GM19023 (cell line): ENCODE measurements at regions not wholly inside any gene's neighbourhood (a gene's known extent, or its start where the extent isn't known, plus 50 kb on each side); places are given as distances from the start of the nearest gene placed in this dataset.

Source experiments
- ATAC-seq: cut with Tn5 transposase; IDR thresholded peaks from one replicate; pipeline ENCODE4 v1.9.1; 2021; ENCODE audit warnings: mild to moderate bottlenecking, moderate library complexity; ENCODE audit not compliant: unreplicated experiment

- ATAC-seq, result no peak
Measured at GRCh38 chr2:164039270-164039669, 303.5 kb upstream of the FIGN start.

DNA sequence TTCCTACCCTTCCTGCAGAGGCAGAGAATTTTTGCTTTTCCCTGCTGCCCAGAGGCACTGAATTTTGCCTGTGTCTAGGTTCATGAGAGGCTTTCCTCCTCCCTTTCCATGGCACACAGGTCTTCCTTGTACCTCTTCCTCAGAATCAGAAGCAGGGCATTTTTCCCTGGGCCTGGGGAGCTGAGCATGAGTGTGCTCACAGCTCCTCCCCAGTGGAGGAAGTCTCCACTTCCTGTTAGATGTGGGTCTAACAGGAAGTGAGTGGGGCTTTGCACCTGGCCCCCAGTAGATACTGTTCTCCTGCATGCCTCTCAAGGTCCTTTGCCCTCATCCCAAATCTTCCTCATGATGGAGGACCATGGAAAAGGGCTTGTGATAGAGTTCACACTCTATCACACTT lies 297.2 kb upstream of the FIGN start:
- ATAC-seq, result no peak

- ATAC-seq, result no peak
Measured at GRCh38 chr2:164030623-164031022, 294.8 kb upstream of the FIGN start.

- no peak for ATAC-seq
Measured at GRCh38 chr2:164028814-164029534, 293.2 kb upstream of the FIGN start.

DNA sequence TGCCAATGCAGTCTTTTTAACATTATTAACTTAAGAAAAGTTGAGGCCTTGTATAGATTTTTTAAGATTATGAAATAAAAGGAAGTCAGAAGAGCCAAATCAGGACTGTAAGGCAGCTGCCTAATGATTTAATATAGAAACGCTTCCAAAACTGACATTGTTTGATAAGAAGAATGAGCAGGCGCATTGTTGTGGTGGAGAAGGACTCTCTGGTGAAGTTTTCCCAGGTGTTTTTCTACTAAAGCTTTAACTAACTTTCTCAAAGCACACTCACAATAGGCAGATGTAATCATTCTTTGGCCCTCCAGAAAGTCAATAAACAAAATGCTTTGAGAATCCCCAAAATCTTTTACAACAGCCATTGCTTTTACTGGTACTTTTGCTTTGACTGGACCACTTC lies 288.6 kb upstream of the FIGN start:
- no peak for ATAC-seq

GRCh38 chr2:164023896-164024295 lies 288.1 kb upstream of the FIGN start:
- no peak for ATAC-seq

- peak; percentile 95 for ATAC-seq
Measured at GRCh38 chr2:164015328-164016123, 279.7 kb upstream of the FIGN start.

- ATAC-seq, result no peak
Measured at GRCh38 chr2:164014791-164015190, 279.0 kb upstream of the FIGN start.

DNA sequence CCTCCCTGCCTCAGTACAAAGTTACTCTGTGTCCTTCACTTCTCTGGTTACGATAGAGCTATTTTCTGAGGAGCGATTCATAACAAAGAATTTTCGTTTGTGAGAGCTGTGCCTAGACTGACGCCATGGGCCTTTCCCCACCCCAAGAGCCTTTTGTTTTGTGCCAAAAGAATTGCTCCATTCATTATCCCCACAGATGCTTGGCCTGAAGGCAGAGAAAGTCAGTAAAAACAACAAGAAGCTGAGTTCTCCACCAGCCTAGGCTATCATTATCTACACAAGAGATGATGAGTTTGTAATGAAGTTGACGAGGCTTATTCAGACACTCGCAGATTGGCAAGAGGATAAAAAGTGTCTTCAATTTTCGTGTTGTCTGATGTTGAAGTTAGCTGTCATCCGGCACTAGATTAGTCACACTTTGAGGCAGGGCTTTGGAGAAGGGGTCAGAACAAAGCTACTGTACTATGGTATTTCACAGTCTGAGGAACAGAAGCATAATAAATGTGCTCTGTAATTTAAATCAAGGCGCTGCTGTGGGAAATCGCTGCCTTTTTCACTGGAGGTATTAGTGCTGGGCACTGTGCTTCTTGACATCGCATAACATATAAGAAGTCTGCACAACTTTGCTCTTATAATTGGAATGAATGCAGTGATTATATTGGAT lies 278.4 kb upstream of the FIGN start:
- no peak for ATAC-seq

DNA sequence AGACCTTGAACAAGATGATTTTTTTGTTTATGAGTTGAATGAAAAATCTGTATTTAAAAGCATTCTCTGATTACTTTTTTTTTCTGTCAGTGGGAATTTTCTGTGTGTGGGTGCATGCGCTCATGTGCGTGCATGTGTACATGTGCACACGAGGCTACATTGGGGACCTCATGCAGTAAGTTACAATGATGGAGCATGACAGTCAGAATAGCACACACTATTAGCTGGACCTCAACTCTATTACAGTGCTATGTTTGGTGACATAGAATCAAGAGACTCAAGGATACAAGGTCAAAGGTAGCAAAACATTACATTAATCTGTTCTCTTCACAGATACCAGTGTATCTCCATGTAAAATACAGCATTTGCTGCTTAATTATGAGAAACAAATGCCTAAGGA lies 276.8 kb upstream of the FIGN start:
- ATAC-seq, result no peak

GRCh38 chr2:164009756-164010337 lies 274.0 kb upstream of the FIGN start:
- no peak for ATAC-seq

GRCh38 chr2:164008752-164009151 lies 272.9 kb upstream of the FIGN start:
- no peak for ATAC-seq

GRCh38 chr2:164006704-164007103 lies 270.9 kb upstream of the FIGN start:
- no peak for ATAC-seq

GRCh38 chr2:164000176-164000575 lies 264.4 kb upstream of the FIGN start:
- ATAC-seq, result no peak

DNA sequence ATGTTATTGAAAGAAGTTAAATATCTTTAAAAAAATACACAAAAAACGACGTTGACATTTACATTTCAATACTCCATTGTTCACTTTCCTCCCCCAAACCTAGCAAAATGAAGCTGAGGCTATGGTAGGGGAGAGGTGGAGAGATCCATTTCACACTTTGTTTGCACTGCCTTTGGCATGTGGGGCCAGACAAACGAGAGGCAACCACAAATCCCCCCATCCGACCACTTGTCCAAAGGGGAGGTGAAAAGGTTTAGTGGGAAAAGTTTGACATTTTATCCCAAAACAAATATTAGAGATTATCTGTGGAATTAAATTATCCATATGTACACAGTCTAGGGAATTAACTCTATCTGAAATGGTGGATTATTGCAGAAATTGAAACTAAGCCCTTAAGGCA lies 261.7 kb upstream of the FIGN start:
- no peak for ATAC-seq

DNA sequence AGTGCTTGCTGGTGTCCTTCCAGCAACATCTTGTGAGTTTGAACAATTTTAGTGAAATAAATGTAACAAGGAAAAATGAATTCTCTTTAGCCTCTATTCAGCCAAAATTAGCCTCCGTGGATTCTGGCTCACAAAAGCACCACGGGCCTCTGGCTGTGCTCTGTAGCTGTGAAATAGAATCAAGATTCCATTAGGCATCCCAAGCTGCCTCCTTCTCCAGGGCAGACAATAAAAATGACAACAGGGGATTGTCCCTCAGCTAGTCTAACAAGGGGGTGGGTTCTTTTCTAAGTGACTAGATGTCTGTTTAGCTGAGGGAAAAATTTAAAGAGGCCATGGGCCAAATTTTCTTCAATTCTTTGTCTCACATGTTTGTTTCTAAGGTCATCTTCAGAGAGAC lies 254.7 kb upstream of the FIGN start:
- no peak for ATAC-seq

DNA sequence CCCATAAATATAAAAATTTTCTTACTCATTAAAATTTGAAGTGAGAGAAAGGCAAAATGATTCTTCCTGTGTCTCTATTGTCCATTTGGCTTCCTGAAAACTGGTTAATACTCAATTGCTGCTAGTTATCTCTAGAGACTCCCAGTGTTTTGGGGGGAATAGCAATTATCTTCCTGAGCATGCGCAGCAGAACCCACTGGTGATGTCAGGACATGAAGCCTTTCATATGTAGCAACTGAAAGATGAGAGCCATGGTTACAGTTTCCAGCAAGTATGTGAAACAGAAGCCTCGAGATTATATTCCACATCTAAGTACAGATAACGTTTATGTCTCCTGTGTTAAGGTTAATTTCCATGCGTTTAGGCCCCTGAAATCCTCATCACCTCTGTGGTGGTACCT lies 254.3 kb upstream of the FIGN start:
- no peak for ATAC-seq

DNA sequence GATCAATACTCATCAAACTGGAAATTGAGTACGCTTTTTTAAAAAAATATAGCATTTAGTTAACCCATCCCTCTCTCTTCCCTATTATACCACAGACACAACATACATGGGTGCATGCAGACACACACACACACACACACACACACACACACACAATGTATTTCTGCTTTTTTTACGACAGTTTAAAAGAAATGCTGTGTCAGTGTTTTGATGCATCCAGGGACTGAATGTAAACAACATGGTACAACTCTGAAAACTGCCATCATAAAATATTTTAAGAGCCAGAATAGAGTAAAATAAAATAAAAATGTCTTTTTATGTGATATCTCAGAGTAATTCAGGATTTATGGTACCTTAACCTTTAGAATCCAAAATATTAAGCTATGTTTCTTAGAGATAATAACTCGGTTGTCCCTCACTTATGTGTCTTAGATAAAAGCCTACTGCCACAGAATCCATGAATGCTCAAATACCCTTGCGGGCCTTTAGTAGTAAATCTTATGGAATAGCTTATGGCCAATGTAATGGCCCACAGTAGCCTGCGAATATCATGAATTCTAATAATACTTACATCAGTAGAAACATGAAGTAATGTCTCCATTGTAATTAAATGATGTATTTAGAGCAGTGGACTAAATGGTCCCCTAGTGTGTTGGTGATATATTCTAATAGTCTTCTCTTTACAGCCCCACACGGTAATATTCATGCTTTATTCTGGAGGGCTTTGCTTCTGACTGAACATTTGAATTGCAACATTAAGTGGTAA lies 251.6 kb upstream of the FIGN start:
- no peak for ATAC-seq

- ATAC-seq, result no peak
Measured at GRCh38 chr2:163984986-163985385, 249.2 kb upstream of the FIGN start.

DNA sequence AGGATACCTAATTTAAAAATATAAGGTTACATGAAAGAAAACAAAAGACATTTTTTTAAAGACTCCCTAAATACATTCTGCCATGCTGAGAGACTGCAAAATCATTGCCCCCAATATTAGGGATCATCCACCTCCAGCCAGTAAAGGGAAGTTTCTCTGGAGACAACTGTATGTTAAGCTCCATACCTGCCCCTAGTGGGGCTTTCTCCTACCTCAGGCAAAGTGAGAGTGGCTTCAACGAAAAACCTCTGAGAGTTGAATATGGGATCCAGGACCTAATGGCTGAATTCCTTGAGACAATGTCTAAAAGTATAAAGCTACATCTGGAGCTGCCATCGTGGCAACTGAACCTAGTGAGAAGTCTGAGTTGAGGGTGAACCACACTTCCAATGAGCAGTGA lies 248.1 kb upstream of the FIGN start:
- no peak for ATAC-seq

- ATAC-seq, result no peak
Measured at GRCh38 chr2:163982938-163983337, 247.1 kb upstream of the FIGN start.
